ENCODE measurements at regions not wholly inside any gene's neighbourhood (a gene's known extent, or its start where the extent isn't known, plus 50 kb on each side); places are given as distances from the start of the nearest gene placed in this dataset.

DNA sequence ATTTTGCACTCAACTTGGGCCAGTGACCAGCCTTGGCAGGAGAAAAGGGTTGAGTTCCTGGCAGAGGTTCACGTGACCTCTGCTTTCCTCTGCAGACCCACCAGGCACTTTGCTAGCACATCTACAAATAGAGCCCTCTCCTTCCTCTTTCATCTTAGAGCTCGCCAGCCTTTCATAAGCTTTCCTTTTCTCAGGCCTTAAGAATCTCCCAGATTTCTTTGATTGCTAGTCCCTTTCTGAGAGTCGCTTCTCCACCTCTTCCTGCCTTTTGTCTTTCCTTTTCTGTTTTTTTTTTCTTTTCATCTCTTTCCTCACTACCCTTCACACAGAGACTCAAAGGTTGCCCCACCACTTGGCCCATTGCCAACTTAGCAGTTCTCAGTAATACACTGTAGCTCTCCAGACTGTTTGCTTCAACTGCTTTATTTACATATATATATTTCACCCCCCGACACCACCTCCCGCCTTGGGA, 375.7 kb upstream of the SPRY2 start:
- no peak overlapping the region for H3K4me3 ChIP-seq
- ATAC-seq, result no peak
- intact Hi-C loops (cut with DNase I), result no loop called here
- peak in 1 of 2 donors; percentile 57 for DNase-seq
- H3K36me3 ChIP-seq (ENCODE audit: insufficient read depth in 1 of 2, low read depth in 1 of 2), result no peaks in the 10 kb centered on the region
- 49 to 67% (median 64%) methylated on average over 5 of the region's 5 CpGs for WGBS, 3 donors
- H3K9me3 ChIP-seq, result no peaks in the 10 kb centered on the region
- no peak overlapping the region for H3K27ac ChIP-seq
- no peaks in the 10 kb centered on the region for H3K27me3 ChIP-seq (ENCODE audit: insufficient read depth in 3 of 3, low read length in 2 of 3)
- TF ChIP-seq, protein P1, sequence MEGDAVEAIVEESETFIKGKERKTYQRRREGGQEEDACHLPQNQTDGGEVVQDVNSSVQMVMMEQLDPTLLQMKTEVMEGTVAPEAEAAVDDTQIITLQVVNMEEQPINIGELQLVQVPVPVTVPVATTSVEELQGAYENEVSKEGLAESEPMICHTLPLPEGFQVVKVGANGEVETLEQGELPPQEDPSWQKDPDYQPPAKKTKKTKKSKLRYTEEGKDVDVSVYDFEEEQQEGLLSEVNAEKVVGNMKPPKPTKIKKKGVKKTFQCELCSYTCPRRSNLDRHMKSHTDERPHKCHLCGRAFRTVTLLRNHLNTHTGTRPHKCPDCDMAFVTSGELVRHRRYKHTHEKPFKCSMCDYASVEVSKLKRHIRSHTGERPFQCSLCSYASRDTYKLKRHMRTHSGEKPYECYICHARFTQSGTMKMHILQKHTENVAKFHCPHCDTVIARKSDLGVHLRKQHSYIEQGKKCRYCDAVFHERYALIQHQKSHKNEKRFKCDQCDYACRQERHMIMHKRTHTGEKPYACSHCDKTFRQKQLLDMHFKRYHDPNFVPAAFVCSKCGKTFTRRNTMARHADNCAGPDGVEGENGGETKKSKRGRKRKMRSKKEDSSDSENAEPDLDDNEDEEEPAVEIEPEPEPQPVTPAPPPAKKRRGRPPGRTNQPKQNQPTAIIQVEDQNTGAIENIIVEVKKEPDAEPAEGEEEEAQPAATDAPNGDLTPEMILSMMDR (IDR thresholded peaks at IDR 0.05), result no peak
- H3K4me1 ChIP-seq, result no peaks in the 10 kb centered on the region

DNA sequence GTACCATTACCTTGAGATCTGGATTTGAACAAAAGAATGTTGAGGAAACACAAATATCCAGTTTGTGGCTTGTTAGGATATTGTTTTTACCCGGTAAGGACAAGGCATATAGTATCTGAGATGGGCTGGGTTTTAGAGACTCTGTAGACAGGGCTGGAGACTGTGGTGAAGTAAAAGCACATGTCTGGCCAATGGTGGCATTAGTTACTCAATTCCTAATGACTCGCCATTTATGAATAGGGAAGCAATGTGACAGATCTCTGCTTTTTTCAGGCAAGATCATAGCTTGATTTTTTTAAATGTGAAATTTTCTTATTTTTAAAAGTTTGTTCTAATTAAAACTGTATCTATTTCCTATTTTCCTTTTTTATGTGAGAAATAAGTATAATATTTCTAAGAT, 371.1 kb upstream of the SPRY2 start:
- TF ChIP-seq, protein P1 (IDR thresholded peaks at IDR 0.05), result no peak
- 91 to 98% (median 92%) methylated on average over 2 of the region's 2 CpGs for WGBS, 3 donors
- Histone ChIP-seq H3K27me3 (ENCODE audit: insufficient read depth in 3 of 3, low read length in 2 of 3) (no peaks in the 10 kb centered on the region), H3K9me3 (no peaks in the 10 kb centered on the region), H3K4me3 (no peak overlapping the region), H3K27ac (no peak overlapping the region), H3K4me1 (no peaks in the 10 kb centered on the region), H3K36me3 (ENCODE audit: insufficient read depth in 1 of 2, low read depth in 1 of 2) (no peaks in the 10 kb centered on the region)
- intact Hi-C loops (cut with DNase I), result no loop called here
- DNase-seq (no peak), ATAC-seq (no peak)

DNA sequence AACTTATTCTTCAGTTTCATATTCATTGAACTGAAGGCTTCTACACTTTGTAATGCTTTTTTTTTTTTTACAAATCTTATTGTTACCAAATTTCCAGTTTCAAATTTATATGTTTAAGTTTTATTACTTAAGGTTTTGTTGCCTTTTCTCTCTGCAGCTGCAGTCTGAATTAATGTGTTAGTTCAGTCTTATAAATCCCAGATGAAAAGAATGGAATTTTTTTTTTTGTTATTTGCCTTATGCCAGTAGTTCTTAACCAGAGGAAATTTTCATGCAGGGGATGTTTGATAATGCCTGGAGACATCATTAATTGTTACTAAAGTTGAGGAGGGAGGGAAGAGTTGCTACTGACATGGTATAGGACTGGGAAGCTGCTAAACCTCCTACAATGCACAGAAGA, 367.9 kb upstream of the SPRY2 start:
- Histone ChIP-seq H3K4me1 (no peaks in the 10 kb centered on the region), H3K27me3 (ENCODE audit: insufficient read depth in 3 of 3, low read length in 2 of 3) (no peaks in the 10 kb centered on the region), H3K36me3 (ENCODE audit: insufficient read depth in 1 of 2, low read depth in 1 of 2) (no peaks in the 10 kb centered on the region), H3K9me3 (no peaks in the 10 kb centered on the region), H3K27ac (no peak overlapping the region), H3K4me3 (no peak overlapping the region)
- DNase-seq (no peak), ATAC-seq (no peak)
- intact Hi-C loops (cut with DNase I), result no loop called here
- TF ChIP-seq, protein P1 (IDR thresholded peaks at IDR 0.05), result no peak

DNA sequence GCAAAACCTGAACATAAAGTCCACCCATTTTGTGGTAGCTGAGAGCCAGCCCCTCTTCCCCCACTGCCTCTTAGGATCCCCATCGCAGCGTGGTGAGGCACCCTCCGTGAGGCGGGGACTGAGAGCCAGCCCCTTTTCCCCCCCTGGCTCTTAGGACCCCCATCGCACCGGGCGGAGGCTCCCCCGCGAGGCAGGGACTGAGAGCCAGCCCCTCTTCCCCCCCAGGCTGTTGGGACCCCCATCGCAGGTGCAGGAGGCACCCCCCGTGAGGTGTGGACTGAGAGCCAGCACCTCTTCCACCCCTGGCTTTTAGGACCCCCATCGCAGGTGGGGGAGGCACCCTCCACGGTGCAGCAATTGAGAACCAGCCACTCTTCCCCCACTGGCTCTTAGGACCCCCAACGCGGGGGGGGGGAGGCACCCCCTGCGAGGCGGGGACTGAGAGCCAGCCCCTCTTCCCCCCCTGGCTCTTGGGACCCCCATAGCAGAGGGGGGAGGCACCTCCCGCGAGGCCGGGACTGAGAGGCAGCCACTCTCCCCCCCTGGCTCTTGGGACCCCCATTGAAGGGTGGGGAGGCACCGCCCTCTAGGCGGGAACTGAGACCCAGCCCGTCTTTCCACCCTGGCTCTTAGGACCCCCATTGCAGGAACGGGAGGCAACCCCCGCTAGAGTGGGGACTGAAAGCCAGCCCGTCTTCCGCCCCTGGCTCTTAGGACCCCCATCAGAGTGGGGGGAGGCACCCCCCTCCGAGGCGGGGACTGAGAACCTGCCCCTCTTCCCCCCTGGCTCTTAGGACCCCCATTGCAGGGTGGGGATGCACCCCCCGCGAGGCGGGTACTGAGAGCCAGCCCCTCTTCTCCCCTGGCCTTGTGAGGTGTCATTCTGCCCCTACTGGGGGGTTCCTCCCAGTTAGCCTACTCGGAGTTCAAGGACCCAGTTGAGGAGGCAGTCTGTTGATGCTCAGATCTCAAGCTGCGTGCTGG, 366.4 kb upstream of the SPRY2 start:
- no peak for ATAC-seq
- intact Hi-C loops (cut with DNase I), result no loop called here
- Histone ChIP-seq H3K27ac (no peak overlapping the region), H3K9me3 (no peaks in the 10 kb centered on the region), H3K4me3 (no peak overlapping the region), H3K27me3 (ENCODE audit: insufficient read depth in 3 of 3, low read length in 2 of 3) (no peaks in the 10 kb centered on the region), H3K36me3 (ENCODE audit: insufficient read depth in 1 of 2, low read depth in 1 of 2) (no peaks in the 10 kb centered on the region), H3K4me1 (no peaks in the 10 kb centered on the region)
- TF ChIP-seq, protein P1 (IDR thresholded peaks at IDR 0.05), result no peak
- DNase-seq, result no peak
- WGBS, 3 donors, result 93 to 98% (median 94%) methylated on average over 25 to 34 of the region's 34 CpGs
